Epithelial cell of proximal tubule (primary cell): ENCODE measurements at regions not wholly inside any gene's neighbourhood (a gene's known extent, or its start where the extent isn't known, plus 50 kb on each side); places are given as distances from the start of the nearest gene placed in this dataset.

ENCODE experiments used
- DNase-seq: peaks from one replicate; pipeline ENCODE4 v3.0.0-alpha.2; 2011; ENCODE audit warnings: low read depth
- H3K4me3 ChIP-seq: 2 replicates; pipeline ENCODE4 v1.5.1; 2011; ENCODE audit warnings: low read depth, mild to moderate bottlenecking, low read length
- TF ChIP-seq, protein P1 (sequence below): conservative IDR thresholded peaks from 2 replicates; pipeline ENCODE4 v1.5.1; 2012; ENCODE audit warnings: low read depth, mild to moderate bottlenecking, low read length

DNA sequence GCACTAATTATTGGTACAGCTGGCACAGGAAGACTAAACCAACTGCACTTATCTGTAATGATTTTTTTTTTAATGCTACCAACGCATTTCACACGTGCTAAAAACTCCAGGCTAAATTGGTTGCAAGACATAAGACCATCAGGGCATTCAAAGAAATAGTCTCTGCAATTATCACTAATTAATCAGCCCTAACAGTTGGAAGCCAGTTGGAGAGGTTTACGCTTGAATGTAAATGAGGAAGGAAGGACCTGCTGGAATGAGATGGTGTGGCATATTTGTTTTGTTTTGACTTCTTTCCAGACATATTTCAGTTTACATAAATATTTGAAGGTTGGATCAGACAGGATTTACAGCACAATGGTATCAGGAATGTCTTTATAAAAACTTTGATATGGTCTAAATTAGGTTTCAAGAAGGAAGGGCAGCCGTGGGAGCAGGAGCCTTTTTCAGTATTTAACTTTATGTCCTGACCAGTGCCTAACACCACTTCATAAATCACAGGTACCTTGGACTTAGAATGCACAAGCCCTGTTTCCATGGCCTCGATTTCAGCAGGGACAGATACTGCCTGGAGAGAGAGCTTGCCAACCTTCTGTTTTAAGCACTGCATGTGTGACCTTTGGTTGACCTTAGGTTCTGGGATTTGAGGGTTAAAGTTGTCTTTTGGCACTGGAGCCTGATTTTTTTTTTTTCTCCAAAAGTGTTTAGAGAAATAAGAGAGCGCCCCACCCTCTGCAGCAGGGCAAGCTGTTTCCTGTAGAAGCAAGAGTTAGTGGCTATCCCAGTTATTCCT, 199.8 kb upstream of the MAP3K1 start:
- H3K4me3 ChIP-seq: no peak overlapping the region
- TF ChIP-seq, protein P1, sequence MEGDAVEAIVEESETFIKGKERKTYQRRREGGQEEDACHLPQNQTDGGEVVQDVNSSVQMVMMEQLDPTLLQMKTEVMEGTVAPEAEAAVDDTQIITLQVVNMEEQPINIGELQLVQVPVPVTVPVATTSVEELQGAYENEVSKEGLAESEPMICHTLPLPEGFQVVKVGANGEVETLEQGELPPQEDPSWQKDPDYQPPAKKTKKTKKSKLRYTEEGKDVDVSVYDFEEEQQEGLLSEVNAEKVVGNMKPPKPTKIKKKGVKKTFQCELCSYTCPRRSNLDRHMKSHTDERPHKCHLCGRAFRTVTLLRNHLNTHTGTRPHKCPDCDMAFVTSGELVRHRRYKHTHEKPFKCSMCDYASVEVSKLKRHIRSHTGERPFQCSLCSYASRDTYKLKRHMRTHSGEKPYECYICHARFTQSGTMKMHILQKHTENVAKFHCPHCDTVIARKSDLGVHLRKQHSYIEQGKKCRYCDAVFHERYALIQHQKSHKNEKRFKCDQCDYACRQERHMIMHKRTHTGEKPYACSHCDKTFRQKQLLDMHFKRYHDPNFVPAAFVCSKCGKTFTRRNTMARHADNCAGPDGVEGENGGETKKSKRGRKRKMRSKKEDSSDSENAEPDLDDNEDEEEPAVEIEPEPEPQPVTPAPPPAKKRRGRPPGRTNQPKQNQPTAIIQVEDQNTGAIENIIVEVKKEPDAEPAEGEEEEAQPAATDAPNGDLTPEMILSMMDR: no peak
- no peak for DNase-seq

DNA sequence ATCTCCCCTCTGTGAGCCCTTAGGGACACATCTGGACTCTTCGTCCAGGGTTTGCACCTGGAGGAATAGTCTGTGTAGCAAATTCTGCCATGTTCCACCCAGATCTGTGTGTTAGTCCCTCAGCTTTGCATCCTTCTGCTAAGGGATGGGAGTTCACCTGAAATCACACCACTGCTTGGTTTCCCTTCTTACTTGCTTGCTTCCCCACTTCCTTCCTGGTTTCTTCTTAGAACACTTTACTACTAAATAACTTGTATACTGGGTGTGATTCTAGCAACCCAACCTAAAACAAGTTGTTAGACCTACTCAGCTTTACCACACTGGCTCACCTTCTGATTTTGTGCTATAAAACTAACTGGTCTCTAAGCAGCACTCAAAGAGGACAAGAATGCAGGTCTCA, 202.6 kb upstream of the MAP3K1 start:
- no peak for DNase-seq
- no peak overlapping the region for H3K4me3 ChIP-seq
- TF ChIP-seq, protein P1: no peak

- DNase-seq: no peak
- no peak overlapping the region for H3K4me3 ChIP-seq
- TF ChIP-seq, protein P1: no peak
These were observed 203.0 kb upstream of the MAP3K1 start for GRCh38 chr5:56612353-56612752.

DNA sequence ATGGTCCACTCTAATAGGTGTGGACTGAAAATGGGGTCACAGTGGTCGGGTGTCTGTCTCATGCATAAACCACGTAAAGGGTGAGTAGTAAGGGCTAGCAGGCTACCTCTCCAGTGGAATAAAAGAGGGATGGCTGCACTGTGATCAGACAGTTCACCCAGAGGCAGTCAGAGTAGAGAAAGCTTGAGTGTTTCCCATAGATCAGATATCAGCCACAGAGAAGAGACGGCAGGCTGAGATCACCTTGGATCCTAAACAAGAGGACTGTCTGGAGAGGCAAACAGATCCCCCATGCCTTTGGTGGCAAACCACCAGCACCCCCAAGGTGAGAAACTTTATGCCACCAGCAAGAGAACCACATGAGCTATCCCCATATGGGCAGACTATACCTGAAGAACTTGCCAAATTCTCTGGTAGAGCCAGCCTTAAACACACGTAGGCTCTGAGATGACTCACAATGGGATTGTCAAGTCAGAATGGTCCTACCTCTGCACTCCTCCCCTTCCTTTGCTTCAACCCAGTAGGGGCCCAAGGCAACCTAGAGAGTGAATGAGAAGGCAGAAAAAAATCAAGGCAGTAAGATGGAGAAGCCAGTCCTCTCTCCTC, 205.2 kb upstream of the MAP3K1 start:
- DNase-seq: no peak
- TF ChIP-seq, protein P1: no peak
- no peak overlapping the region for H3K4me3 ChIP-seq

- TF ChIP-seq, protein P1: no peak
- H3K4me3 ChIP-seq: no peak overlapping the region
- no peak for DNase-seq
These were observed 207.0 kb upstream of the MAP3K1 start for GRCh38 chr5:56608217-56608925.

- no peak overlapping the region for H3K4me3 ChIP-seq
- TF ChIP-seq, protein P1: no peak
- DNase-seq: no peak
These were observed 207.8 kb upstream of the MAP3K1 start for GRCh38 chr5:56607551-56607950.

DNA sequence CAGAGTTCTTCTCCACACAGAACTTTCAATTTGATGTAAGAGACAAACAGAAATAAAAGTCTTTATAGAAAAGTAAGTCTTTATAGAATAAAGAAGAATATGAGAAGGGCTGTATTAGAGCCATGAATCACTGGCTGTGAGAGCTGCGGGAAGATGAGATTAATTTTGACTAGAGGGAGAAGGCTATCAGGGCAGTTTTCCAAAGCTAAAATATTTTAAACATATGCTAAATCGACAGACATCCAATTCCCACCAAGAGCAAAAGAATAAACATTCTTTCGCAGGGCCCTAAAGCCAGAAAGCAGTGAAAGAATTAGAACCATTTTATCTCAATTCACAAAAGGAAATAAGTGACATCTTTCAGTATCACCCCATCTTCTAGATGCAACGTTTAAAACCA, 208.3 kb upstream of the MAP3K1 start:
- DNase-seq: no peak
- TF ChIP-seq, protein P1: no peak

More for the DNA sequence above, 208.3 kb upstream of the MAP3K1 start:
- H3K4me3 ChIP-seq: no peak overlapping the region
